M059J (cell line): ENCODE measurements at regions not wholly inside any gene's neighbourhood (a gene's known extent, or its start where the extent isn't known, plus 50 kb on each side); places are given as distances from the start of the nearest gene placed in this dataset.

ENCODE experiments used
- DNase-seq: peaks from one replicate; pipeline ENCODE4 v3.0.0-alpha.2; 2012; ENCODE audit warnings: low read depth

GRCh38 chr14:65933400-65934069 lies 521.0 kb downstream of the FUT8 start:
- no peak for DNase-seq

- no peak for DNase-seq
These were observed 521.5 kb downstream of the FUT8 start for GRCh38 chr14:65934070-65934435.

GRCh38 chr14:65936342-65936975 lies 523.9 kb downstream of the FUT8 start:
- no peak for DNase-seq

GRCh38 chr14:65937079-65937959 lies 524.8 kb downstream of the FUT8 start:
- no peak for DNase-seq

- no peak for DNase-seq
These were observed 525.4 kb downstream of the FUT8 start for GRCh38 chr14:65937960-65938316.

- no peak for DNase-seq
These were observed 526.2 kb downstream of the FUT8 start for GRCh38 chr14:65938738-65939137.

GRCh38 chr14:65939184-65939583 lies 526.7 kb downstream of the FUT8 start:
- no peak for DNase-seq

GRCh38 chr14:65940056-65940735 lies 527.7 kb downstream of the FUT8 start:
- DNase-seq: peak; percentile 25

GRCh38 chr14:65941091-65941490 lies 528.6 kb downstream of the FUT8 start:
- no peak for DNase-seq

- no peak for DNase-seq
These were observed 530.6 kb downstream of the FUT8 start for GRCh38 chr14:65943150-65943549.

- no peak for DNase-seq
These were observed 531.4 kb downstream of the FUT8 start for GRCh38 chr14:65943916-65944410.

GRCh38 chr14:65945327-65945726 lies 532.8 kb downstream of the FUT8 start:
- DNase-seq: no peak

GRCh38 chr14:65946494-65946893 lies 534.0 kb downstream of the FUT8 start:
- DNase-seq: no peak

GRCh38 chr14:65948302-65948701 lies 535.8 kb downstream of the FUT8 start:
- DNase-seq: no peak

- DNase-seq: peak; percentile 51
These were observed 536.3 kb upstream of the CCDC196 start for GRCh38 chr14:65949711-65950516.

- DNase-seq: no peak
These were observed 531.2 kb upstream of the CCDC196 start for GRCh38 chr14:65954942-65955341.

- DNase-seq: no peak
These were observed 528.5 kb upstream of the CCDC196 start for GRCh38 chr14:65957631-65958205.

GRCh38 chr14:65958664-65959562 lies 527.3 kb upstream of the CCDC196 start:
- peak; percentile 36 for DNase-seq

- no peak for DNase-seq
These were observed 526.6 kb upstream of the CCDC196 start for GRCh38 chr14:65959563-65960024.

- peak; percentile 20 for DNase-seq
These were observed 525.2 kb upstream of the CCDC196 start for GRCh38 chr14:65961004-65961403.
